CD4-positive, alpha-beta T cell (primary cell): ENCODE measurements at regions not wholly inside any gene's neighbourhood (a gene's known extent, or its start where the extent isn't known, plus 50 kb on each side); places are given as distances from the start of the nearest gene placed in this dataset.

Experiments used
- ATAC-seq: fragments of 200-7000 bp; cut with Tn5 transposase; one replicate; pipeline ENCODE4 v1.10.0; 2022; ENCODE audit warnings: mild to moderate bottlenecking; ENCODE audit not compliant: poor library complexity
- CTCF ChIA-PET: fragments of 350-600 bp; sonication (Branson Sonifier 250); formaldehyde crosslinking; loops from one replicate; lab custom pipeline; 2021; ENCODE audit warnings: antibody characterized with exemption, inconsistent platforms; lab: Charles Lee
- POLR2A ChIA-PET: fragments of 350-600 bp; sonication (Branson Sonifier 250); formaldehyde crosslinking; loops from one replicate; lab custom pipeline; 2021; ENCODE audit warnings: antibody characterized with exemption, inconsistent platforms; lab: Charles Lee
- DNase-seq, 14 experiments: peaks; one replicate each; pipeline ENCODE4 v3.0.0-alpha.2; 2013 to 2020; ENCODE audit warnings: mixed read lengths in 2 of 14
- H3K27ac ChIP-seq, 2 donors: one replicate each; pipeline versions ENCODE4 v1.5.1 to v1.7.0; 2013; ENCODE audit warnings: low read length in 2 of 2, low read depth in 1 of 2, mild to moderate bottlenecking in 1 of 2
- H3K27me3 ChIP-seq, 2 experiments: 1 replicate in 1 of 2; 2 replicates in 1 of 2; pipeline versions ENCODE4 v1.6.1 to v1.7.0; 2013; ENCODE audit warnings: low read length in 2 of 2, control low read depth in 1 of 2, mild to moderate bottlenecking in 1 of 2, moderate library complexity in 1 of 2; ENCODE audit not compliant: insufficient read depth in 2 of 2, control insufficient read depth in 1 of 2
- H3K36me3 ChIP-seq: one replicate; pipeline ENCODE4 v1.6.1; 2013; ENCODE audit warnings: low read length, control low read depth; ENCODE audit not compliant: insufficient read depth
- H3K4me1 ChIP-seq: one replicate; pipeline ENCODE4 v1.6.1; 2013; ENCODE audit warnings: low read length, control low read depth; ENCODE audit not compliant: insufficient read depth
- H3K4me3 ChIP-seq: one replicate; pipeline ENCODE4 v1.5.1; 2013; ENCODE audit warnings: mild to moderate bottlenecking, low read length, moderate library complexity
- H3K9me3 ChIP-seq, 2 experiments: 1 replicate in 1 of 2; 2 replicates in 1 of 2; pipeline versions ENCODE4 v1.6.1 to v1.7.0; 2013; ENCODE audit warnings: low read length in 2 of 2, mild to moderate bottlenecking in 2 of 2, control low read depth in 1 of 2, moderate library complexity in 1 of 2; ENCODE audit not compliant: control insufficient read depth in 1 of 2, insufficient read depth in 1 of 2
- H3K27ac Mint-ChIP-seq: one replicate; pipeline ENCODE4 v1.8.0; 2020; ENCODE audit warnings: mixed read lengths
- H3K27me3 Mint-ChIP-seq: one replicate; pipeline ENCODE4 v1.8.0; 2021; ENCODE audit warnings: mixed read lengths
- H3K36me3 Mint-ChIP-seq: one replicate; pipeline ENCODE4 v1.8.0; 2021; ENCODE audit warnings: low read depth, mixed read lengths
- H3K4me1 Mint-ChIP-seq: one replicate; pipeline ENCODE4 v1.8.0; 2021; ENCODE audit warnings: low read depth, mixed read lengths
- H3K4me3 Mint-ChIP-seq: one replicate; pipeline ENCODE4 v1.8.0; 2020; ENCODE audit warnings: mild to moderate bottlenecking, mixed read lengths
- H3K9me3 Mint-ChIP-seq: one replicate; pipeline ENCODE4 v1.8.0; 2020; ENCODE audit warnings: mixed read lengths
- intact Hi-C, 2 experiments: fragments of 100-400 bp; cut with DNase I in 1 of 2; cut with micrococcal nuclease in 1 of 2; formaldehyde crosslinking; loops; one replicate each; pipeline versions ENCODE4 v1.15.1 to v1.9.0; 2023 to 2025; cut with DNase I, micrococcal nuclease
- TF ChIP-seq, protein P1 (sequence below): fragments of 200-600 bp; IDR thresholded peaks from one replicate; pipeline ENCODE4 v1.8.0; 2022; ENCODE audit warnings: antibody characterized with exemption, mild to moderate bottlenecking

GRCh38 chr13:24627946-24628345 lies 52.3 kb upstream of the ATP12A start:
- Mint-ChIP-seq H3K27me3 (no peaks in the 10 kb centered on the region), H3K36me3 (no peaks in the 10 kb centered on the region), H3K4me3 (no peak overlapping the region), H3K9me3 (no peaks in the 10 kb centered on the region), H3K4me1 (peaks cover 29% of the 10 kb centered on the region), H3K27ac (peak overlapping the region; percentile 36)
- Histone ChIP-seq H3K4me3 (no peak overlapping the region), H3K36me3 (no peaks in the 10 kb centered on the region), H3K4me1 (peaks cover 31% of the 10 kb centered on the region), H3K27me3 (no peaks in the 10 kb centered on the region), H3K9me3 (peaks cover 0 to 6% of the 10 kb centered on the region in 2 experiments), H3K27ac (no peak overlapping the region)
- POLR2A ChIA-PET = interaction anchor here (0.9 to 2.0 kb wide), 2 partner anchors 9 to 21 kb away, joined by 3 to 5 read pairs; no protein-coding TSS in a partner anchor
- intact Hi-C loops = no loop called here
- TF ChIP-seq, protein P1, sequence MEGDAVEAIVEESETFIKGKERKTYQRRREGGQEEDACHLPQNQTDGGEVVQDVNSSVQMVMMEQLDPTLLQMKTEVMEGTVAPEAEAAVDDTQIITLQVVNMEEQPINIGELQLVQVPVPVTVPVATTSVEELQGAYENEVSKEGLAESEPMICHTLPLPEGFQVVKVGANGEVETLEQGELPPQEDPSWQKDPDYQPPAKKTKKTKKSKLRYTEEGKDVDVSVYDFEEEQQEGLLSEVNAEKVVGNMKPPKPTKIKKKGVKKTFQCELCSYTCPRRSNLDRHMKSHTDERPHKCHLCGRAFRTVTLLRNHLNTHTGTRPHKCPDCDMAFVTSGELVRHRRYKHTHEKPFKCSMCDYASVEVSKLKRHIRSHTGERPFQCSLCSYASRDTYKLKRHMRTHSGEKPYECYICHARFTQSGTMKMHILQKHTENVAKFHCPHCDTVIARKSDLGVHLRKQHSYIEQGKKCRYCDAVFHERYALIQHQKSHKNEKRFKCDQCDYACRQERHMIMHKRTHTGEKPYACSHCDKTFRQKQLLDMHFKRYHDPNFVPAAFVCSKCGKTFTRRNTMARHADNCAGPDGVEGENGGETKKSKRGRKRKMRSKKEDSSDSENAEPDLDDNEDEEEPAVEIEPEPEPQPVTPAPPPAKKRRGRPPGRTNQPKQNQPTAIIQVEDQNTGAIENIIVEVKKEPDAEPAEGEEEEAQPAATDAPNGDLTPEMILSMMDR = no peak
- DNase-seq = no peak
- CTCF ChIA-PET = no interaction called here
- no peak for ATAC-seq

DNA sequence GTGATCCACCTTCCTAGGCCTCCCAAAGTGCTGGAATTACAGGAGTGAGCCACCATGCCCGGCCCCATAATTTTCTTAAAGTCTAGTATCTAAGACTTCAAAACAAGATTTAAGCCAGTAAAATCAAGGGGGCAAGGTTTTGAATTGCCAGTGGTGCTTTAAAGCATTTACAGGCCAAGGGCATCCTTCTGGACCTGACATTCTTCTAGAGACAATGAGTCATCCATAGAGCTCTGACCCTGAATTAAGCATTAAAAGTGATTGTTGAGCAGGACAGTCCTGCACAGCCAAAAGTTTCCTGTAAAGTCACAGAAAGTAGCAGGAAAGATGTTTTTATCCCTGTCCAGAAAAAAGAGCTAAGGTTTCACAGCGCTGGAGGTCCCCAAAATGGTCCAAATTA lies 50.9 kb upstream of the ATP12A start:
- Mint-ChIP-seq H3K27ac (no peak overlapping the region), H3K4me3 (no peak overlapping the region), H3K4me1 (peaks cover 26% of the 10 kb centered on the region), H3K9me3 (no peaks in the 10 kb centered on the region), H3K27me3 (no peaks in the 10 kb centered on the region), H3K36me3 (no peaks in the 10 kb centered on the region)
- H3K27me3 ChIP-seq = no peaks in the 10 kb centered on the region
- no peak overlapping the region for H3K4me3 ChIP-seq
- no peak for ATAC-seq
- no peak for DNase-seq
- CTCF ChIA-PET = no interaction called here
- peaks cover 0 to 6% of the 10 kb centered on the region in 2 experiments for H3K9me3 ChIP-seq
- intact Hi-C loops = no loop called here
- H3K36me3 ChIP-seq = no peaks in the 10 kb centered on the region
- no peak overlapping the region for H3K27ac ChIP-seq
- peaks cover 31% of the 10 kb centered on the region for H3K4me1 ChIP-seq
- POLR2A ChIA-PET = no interaction called here
- TF ChIP-seq, protein P1 = no peak

- no peak overlapping the region for H3K4me3 ChIP-seq
- DNase-seq (no peak), ATAC-seq (no peak)
- Mint-ChIP-seq H3K27me3 (no peaks in the 10 kb centered on the region), H3K4me3 (no peak overlapping the region), H3K36me3 (no peaks in the 10 kb centered on the region), H3K27ac (no peak overlapping the region), H3K9me3 (no peaks in the 10 kb centered on the region), H3K4me1 (peaks cover 18% of the 10 kb centered on the region)
- TF ChIP-seq, protein P1 = no peak
- CTCF ChIA-PET = no interaction called here
- peaks cover 23% of the 10 kb centered on the region for H3K4me1 ChIP-seq
- no peaks in the 10 kb centered on the region for H3K27me3 ChIP-seq
- no peaks in the 10 kb centered on the region for H3K36me3 ChIP-seq
- intact Hi-C loops = no loop called here
- H3K27ac ChIP-seq = no peak overlapping the region
- POLR2A ChIA-PET = no interaction called here
- H3K9me3 ChIP-seq = peaks cover 0 to 6% of the 10 kb centered on the region in 2 experiments
Observed at GRCh38 chr13:24630121-24630520, 50.1 kb upstream of the ATP12A start.
